LoVo (cell line): ENCODE measurements at regions not wholly inside any gene's neighbourhood (a gene's known extent, or its start where the extent isn't known, plus 50 kb on each side); places are given as distances from the start of the nearest gene placed in this dataset.

Experiments used
- DNase-seq: peaks from one replicate; pipeline ENCODE4 v3.0.0-alpha.2; 2016; ENCODE audit warnings: low spot score

DNA sequence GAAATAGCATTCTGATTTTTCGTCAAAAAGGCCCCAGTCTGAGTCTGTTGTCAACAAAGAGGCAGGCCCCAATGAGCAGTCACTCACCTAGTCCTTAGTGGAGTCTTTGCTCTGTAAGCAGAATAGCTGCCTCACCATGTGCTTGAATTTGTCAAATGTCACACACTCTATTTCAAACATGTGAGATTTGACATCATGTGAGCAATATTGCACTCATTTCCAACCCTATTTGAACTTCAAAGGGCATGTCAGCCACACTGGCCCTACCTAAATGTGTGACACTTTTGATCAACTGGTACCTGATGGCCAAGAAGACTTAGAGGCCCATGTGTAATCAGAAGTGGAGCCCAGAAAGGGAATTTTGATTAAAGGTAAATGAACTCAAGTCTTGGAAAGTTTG is 59.4 kb upstream of the PLAC1 start:
- DNase-seq: no peak

DNA sequence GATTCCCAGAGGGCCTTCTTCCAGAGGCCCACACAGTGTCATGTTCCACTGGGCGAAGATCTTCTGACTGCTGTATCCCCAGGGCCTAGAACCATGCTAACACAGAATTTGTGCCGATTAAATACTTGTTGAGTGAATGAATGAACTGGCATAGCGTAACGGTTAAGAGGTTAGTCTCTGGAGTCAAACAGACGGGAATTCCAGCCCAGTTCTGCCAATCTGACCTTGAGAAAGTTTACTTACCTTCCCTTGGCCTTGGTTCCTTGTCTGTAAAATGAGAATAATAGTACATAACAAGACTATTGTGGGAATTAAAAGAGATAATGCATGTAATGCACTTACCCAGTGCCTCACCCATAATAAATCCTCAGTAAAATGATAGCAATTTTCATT is 58.3 kb upstream of the PLAC1 start:
- no peak for DNase-seq

DNA sequence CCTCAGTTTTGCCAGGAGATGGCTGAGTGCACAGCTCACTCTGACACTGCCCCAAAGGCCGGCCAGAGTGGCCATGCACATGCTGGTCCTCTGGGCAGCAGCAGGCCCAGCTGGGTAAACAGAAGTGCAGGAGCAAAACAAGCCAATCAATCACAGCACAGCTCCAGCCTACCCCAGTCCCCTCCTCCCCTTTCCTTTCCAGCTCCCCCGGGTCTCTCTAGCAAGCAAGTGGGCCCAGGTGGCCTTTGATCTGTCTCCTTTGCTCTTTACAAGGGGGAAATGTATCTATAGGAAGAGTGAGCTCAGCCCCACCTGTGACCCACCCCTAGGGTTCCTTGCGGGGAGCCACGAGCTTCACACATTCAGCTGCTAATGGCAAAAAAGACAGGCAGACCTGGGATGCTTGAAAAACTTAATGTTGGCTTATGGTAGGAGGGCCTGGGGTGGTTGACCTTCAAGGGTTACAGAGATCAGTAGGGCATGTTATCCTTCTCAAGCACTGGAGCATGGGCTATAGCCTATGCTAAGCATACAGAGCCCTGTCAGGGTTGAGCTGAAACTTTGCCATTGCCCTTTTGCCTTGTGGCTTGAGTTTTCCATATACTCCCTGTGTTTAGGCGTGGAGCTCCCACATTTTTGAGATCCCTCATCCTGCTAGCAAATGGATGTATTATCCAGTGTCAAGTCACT is 57.8 kb upstream of the PLAC1 start:
- DNase-seq: no peak

DNA sequence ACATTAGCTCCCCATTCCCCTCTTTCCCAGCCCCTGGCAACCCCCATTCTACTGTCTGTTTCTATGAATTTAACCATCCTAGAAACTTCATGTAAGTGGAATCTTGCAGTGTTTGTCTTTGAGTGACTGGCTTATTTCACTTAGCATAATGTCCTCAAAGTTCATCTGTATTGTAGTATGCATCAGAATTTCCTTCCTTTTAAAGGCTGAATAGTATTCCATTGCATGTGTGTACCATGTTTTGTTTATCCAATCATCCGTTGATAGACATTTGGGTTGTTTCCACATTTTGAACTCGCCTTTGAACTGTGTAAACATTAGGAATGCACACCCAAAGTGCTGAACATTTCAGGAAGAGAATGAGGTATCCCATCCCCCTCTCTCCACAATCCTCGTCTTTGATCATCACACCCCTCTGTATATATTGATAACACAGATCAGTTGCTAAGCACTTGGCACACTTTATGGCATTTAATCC is 56.4 kb upstream of the PLAC1 start:
- DNase-seq: no peak

DNA sequence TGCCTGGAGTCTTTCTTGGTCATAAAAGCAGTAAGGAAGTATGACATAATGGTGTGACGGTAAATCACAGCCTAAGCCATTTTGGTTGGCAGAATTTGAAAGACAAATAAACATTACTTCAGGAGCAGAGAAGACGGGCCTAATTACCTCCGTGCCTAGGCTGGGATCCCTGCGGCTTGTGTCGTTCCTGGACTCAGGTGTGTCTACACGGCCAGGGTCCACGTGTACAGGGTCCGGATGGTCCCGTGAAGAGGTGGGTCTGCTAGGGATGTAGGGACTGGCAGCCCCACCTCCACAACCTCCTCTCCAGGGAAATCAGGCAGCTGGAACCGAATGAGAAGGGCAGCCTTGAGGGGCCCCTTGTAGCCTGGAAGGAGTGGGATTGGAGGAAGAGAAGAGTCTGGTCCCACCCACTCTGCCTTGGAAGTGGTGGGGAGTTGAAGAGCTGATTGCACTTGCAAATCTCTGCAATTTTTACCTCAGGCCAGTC is 55.4 kb upstream of the PLAC1 start:
- no peak for DNase-seq

DNA sequence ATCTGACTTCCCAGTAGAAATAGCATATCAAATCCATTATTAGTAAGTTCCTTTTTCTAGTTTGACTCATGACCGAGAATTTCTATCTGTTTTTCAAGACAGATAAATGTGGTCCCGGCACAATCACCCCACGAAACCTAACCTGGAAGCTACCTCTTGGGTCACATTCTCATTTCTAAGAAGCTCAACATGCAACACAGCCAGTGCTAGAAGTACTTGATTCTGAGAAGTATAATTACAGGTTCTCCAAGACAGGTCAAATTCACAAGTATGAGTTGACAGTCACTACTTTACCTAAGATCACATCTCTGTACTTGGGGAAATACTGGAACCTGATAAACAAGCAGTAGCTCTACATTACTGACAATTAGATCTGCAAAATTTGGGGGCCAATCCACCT is 54.0 kb upstream of the PLAC1 start:
- no peak for DNase-seq

DNA sequence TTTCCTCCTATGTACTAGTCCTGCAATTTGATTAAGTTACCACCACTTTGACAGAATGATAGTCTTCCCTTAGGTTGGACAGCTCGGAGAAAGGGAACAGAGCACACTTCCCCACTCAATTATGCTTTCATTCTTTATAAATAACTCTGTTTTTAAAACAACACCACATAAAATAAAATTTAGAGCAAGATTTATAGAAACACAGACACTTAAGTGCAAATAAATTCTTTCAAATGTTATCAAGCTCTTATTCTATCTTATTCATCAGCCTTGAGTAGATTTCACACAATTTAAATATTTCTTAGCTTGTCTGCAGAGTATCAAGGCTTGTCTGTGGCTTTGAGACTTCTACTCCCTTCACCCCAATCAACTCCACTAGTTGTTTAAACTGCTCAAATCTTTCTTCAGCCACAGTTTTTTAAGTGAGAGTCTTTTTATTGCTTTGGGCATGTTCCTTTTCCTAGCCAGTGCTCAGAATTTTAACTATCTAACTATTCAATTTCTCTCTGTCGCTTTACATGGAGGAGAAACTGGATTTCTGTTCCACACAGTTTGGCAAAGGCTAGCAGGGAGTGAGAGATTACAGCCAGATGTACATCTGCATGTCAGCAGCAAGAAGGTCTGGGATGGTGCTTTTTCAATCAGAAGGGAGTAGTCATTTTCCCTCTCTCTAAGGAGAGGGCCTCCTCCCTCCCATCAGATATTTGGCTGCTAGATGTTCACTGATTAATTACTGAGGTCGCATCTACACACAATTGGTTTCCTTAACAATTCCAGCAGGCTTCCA is 53.1 kb upstream of the PLAC1 start:
- DNase-seq: no peak
